ENCODE measurements at regions not wholly inside any gene's neighbourhood (a gene's known extent, or its start where the extent isn't known, plus 50 kb on each side); places are given as distances from the start of the nearest gene placed in this dataset.

DNA sequence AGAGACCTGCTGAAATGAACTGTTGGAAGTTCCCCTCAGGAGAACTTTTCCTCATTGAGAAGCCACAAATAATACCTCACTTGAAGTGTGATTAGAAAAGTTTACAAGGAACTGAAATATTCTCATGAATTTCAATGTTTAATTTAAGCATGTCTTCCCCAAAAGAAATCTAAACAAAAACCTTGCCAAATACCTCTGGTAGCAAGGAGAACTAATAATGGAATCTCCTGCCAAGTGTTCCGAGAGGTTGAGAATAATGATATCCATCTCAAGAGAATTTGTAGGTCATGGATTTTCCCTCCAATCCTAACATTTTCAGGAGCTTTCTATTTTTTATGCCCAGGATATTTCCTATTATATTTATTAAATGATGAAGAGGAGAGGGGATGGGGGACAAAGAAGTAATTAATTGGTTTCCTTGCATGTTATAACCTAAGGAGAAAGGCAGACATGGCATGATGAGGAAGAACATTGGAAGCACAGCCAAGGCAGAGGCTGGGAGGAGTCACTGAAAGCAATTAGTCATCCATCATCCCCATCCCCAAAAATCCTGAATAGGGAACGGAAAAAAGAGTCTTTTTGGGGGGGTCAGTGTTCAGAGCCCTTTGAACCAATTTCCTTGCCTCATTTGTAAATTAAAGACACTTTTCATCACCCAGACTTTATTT, 93.6 kb upstream of the IL6 start:
- no peaks in the 10 kb centered on the region for H4K20me1 ChIP-seq (replicated peaks in 1 of 2; ENCODE audit: control insufficient read depth in 1 of 2, insufficient read depth in 2 of 2, low read length in 2 of 2)
- no peak overlapping the region for H3K4me3 ChIP-seq (ENCODE audit: extremely low read depth in 1 of 4, insufficient read depth in 2 of 4, low read depth in 3 of 4, low read length in 4 of 4)
- no peak overlapping the region for H3K4ac ChIP-seq (replicated peaks; ENCODE audit: insufficient read length, low read depth, low read length)
- H3K14ac ChIP-seq (ENCODE audit: insufficient read length): no peak overlapping the region
- no peak overlapping the region for H4K5ac ChIP-seq (ENCODE audit: insufficient read length, low read depth, low read length)
- H3K23me2 ChIP-seq (ENCODE audit: low read depth, low read length): no peaks in the 10 kb centered on the region
- H2BK15ac ChIP-seq (ENCODE audit: low read length): no peak overlapping the region
- no peaks in the 10 kb centered on the region for H3K79me1 ChIP-seq (ENCODE audit: low read depth, low read length)
- H3K9ac ChIP-seq (replicated peaks in 1 of 4; ENCODE audit: extremely low read depth in 1 of 4, low read depth in 3 of 4, low read length in 3 of 4): no peak overlapping the region
- POLR2A ChIA-PET (ENCODE audit: partially characterized antibody): no interaction called here
- H3K9me3 ChIP-seq (ENCODE audit: insufficient read depth in 2 of 2, low read depth in 1 of 2, low read length in 1 of 2): no peaks in the 10 kb centered on the region
- H4K8ac ChIP-seq (ENCODE audit: extremely low read depth, insufficient read depth, low read length): no peak overlapping the region
- H2BK120ac ChIP-seq (replicated peaks; ENCODE audit: low read depth, low read length): no peak overlapping the region
- H2BK12ac ChIP-seq (ENCODE audit: low read depth, low read length): no peak overlapping the region
- no peaks in the 10 kb centered on the region for H3K79me2 ChIP-seq (ENCODE audit: control insufficient read depth in 1 of 2, insufficient read depth in 2 of 2, low read length in 2 of 2)
- WGBS, 2 experiments (ENCODE audit: extremely low coverage in 1 of 2, insufficient coverage in 1 of 2, insufficient read length in 1 of 2, insufficient replicate concordance in 2 of 2, low coverage in 1 of 2, low lambda C conversion rate in 2 of 2, missing lambda C conversion rate in 1 of 2): 92% methylated on average over 2 of the region's 2 CpGs; no CpG with 5 or more reads in 1 of the 2 experiments
- CTCF ChIA-PET (ENCODE audit: partially characterized antibody): interaction anchor here (1.3 kb wide), 1 partner anchor 8 kb away, joined by 5 read pairs; no protein-coding TSS in a partner anchor
- no peak overlapping the region for H2AK5ac ChIP-seq (ENCODE audit: low read depth, low read length)
- TF ChIP-seq, protein P1, sequence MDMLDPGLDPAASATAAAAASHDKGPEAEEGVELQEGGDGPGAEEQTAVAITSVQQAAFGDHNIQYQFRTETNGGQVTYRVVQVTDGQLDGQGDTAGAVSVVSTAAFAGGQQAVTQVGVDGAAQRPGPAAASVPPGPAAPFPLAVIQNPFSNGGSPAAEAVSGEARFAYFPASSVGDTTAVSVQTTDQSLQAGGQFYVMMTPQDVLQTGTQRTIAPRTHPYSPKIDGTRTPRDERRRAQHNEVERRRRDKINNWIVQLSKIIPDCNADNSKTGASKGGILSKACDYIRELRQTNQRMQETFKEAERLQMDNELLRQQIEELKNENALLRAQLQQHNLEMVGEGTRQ (IDR thresholded peaks at IDR 0.05; ENCODE audit: low read length): no peak
- no peak for TF ChIP-seq TBP (IDR thresholded peaks at IDR 0.05; ENCODE audit: low read depth, low read length)
- no peak for TF ChIP-seq YY1 (IDR thresholded peaks at IDR 0.05; ENCODE audit: low read depth, low read length)
- TF ChIP-seq KDM5A (IDR thresholded peaks at IDR 0.05; ENCODE audit: low read length): no peak
- no peak for TF ChIP-seq ATF3 (IDR thresholded peaks at IDR 0.05; ENCODE audit: insufficient read depth, low read depth, low read length)
- TF ChIP-seq EGR1 (IDR thresholded peaks at IDR 0.05; ENCODE audit: borderline replicate concordance, low read depth, low read length): no peak
- TF ChIP-seq PHF8 (conservative IDR thresholded peaks at IDR 0.05; ENCODE audit: low read depth, low read length): no peak
- TF ChIP-seq GTF2F1 (IDR thresholded peaks at IDR 0.05; ENCODE audit: borderline replicate concordance, low read depth, low read length): no peak
- no peak for TF ChIP-seq POU5F1 (IDR thresholded peaks at IDR 0.05; ENCODE audit: low read depth, low read length)
- TF ChIP-seq CREB1 (IDR thresholded peaks at IDR 0.05): no peak
- H3K4me2 ChIP-seq (ENCODE audit: insufficient read depth in 1 of 2, low read depth in 2 of 2, low read length in 2 of 2): no peak overlapping the region
- 0 out of 7 replicates have a peak, but pooled peaks cover 0 to 4% (median 0%) of the 10 kb centered on the region in 4 experiments for H3K4me1 ChIP-seq (replicated peaks in 1 of 4; ENCODE audit: control insufficient read depth in 3 of 4, insufficient read depth in 4 of 4, low read length in 3 of 4)
- no peak overlapping the region for H3K27ac ChIP-seq (ENCODE audit: low read depth, low read length)
- H4K91ac ChIP-seq (replicated peaks; ENCODE audit: insufficient read length, low read length): no peak overlapping the region
- no peak overlapping the region for H2BK5ac ChIP-seq (ENCODE audit: low read depth, low read length)
- DNase-seq (ENCODE audit: low read depth in 1 of 2, low spot score in 2 of 2): no peak
- H3K18ac ChIP-seq (ENCODE audit: extremely low read depth, low read length): no peak overlapping the region
- H3K23ac ChIP-seq (ENCODE audit: insufficient read length): no peak overlapping the region
- H2BK20ac ChIP-seq (ENCODE audit: low read length): no peak overlapping the region
- H2AFZ ChIP-seq (ENCODE audit: low read length): no peak overlapping the region
- H3K36me3 ChIP-seq (ENCODE audit: control insufficient read depth in 2 of 4, insufficient read depth in 4 of 4, low read length in 3 of 4): no peaks in the 10 kb centered on the region
- H3K27me3 ChIP-seq (replicated peaks in 1 of 4; ENCODE audit: control insufficient read depth in 3 of 4, extremely low read depth in 1 of 4, insufficient read depth in 3 of 4, low read length in 3 of 4): no peaks in the 10 kb centered on the region
- H3K56ac ChIP-seq (replicated peaks; ENCODE audit: insufficient read length, low read depth, low read length): no peak overlapping the region
- FAIRE-seq: no peak
